ENCODE measurements at regions not wholly inside any gene's neighbourhood (a gene's known extent, or its start where the extent isn't known, plus 50 kb on each side); places are given as distances from the start of the nearest gene placed in this dataset.

DNA sequence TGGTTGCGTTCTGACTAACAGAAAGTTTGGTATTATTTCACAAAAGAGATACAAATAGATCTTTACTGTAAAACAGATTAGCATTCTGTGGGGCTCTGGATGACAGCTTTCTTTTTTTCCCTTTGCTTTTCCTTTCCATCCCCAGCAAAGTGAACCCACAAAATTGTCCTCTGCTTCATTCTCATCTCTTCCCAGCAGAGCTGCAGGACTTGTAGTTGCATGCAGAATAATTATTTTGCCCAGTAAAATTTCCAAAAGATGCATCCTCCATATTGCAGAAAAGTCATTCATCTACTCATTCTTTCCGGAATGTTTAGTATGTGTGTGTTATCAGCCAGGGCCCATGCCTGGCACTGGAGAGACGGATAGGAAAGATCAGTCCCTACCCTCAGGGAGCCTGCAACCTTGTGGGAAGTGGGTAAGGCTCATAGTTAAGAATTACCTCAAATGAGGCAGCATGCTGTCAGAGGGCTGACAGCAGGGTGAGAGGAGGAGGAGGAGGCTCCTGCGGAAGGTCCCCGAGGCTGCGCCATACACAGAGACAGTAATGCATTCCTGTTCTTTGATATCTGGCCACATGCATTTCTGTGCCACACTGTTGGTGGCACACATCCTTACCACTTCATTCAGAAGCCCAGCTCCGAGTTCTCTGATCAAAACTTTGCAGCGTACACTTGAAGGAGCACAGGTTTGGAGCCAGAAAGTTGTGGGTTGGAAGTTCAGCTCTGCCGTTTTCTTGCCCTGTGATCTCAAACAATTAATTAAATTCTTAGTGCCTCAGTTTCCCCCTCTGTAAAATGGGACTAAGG, 225.4 kb downstream of the MYCN start:
- DNase-seq = no peak

DNA sequence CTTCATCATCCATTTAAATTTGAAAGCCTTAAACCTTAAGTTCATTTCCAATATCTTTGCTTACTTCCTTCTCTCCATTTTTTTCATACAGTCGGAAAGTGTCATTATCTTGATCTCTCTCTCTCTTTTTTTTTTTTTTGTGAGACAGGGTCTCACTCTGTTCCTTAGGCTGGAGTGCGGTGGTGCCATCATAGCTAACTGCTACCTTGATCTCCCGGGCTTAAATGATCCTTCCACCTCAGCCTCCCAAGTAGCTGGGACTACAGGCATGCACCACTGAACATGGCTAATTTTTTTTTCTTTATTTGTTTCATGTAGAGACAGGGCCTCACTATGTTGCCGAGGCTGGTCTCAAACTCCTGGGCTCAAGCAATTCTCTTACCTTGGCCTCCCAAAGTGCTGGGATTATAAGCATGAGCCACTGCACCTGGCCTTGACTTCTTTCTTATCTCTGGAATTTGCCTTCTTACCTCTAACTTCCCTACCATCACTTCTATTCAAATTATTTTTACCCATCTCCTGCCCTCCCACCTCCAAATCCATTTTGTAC, 222.2 kb downstream of the MYCN start:
- DNase-seq = no peak

DNA sequence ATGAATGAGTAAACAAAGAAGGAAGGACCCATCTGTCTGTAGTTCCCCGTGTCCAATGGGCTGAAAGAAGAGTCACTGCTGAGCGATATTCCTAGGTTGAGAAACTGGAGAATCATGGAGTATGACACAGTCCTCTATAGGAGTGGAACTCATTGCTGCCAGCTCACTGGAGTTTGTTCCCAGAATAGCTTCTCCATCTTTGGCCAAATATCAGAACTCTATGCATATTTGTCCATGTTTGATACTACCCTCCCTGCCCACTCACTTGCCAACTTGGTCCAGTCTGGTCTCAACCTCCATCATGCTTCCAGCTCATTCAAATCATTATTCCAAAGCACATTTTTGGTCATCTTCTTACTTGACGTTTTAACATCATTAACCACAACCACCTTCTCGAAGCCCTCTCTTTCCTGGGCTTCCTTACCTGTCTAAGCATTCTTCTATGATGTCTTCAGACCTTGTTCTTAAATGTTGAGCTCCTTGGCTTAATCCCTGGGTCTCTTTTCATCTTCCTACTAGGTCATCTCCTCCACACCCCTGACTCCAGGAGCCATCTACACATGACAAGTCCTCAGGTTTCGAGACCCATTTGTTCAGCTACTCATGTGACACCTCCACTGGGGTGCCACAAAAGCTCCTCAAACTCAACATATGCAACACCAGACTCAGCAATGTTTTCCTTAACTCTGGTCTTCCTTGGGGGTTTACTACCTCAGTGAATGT, 221.6 kb downstream of the MYCN start:
- no peak for DNase-seq

DNA sequence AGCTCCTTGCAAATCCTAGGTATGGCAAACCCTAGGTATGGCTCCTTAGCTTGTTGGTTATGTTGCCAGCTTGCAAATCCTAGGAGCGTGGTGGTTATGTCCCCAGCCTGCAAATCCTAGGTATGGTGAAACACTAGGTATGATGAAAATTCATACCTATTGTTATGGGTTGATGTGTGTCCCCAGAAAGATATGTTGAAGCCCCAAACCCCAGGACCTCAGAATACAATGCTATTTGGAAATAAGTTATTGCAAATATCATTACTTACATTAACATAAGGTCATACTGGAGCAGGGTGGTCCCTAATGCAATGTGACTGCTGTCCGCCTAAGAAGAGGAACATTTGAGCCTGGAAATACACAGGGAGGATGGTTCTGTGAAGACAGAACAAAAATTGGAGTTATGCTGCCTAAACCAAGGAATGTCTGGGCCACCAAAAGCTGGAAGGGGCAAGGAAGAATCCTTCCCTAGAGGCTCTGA, 220.8 kb downstream of the MYCN start:
- DNase-seq = no peak

DNA sequence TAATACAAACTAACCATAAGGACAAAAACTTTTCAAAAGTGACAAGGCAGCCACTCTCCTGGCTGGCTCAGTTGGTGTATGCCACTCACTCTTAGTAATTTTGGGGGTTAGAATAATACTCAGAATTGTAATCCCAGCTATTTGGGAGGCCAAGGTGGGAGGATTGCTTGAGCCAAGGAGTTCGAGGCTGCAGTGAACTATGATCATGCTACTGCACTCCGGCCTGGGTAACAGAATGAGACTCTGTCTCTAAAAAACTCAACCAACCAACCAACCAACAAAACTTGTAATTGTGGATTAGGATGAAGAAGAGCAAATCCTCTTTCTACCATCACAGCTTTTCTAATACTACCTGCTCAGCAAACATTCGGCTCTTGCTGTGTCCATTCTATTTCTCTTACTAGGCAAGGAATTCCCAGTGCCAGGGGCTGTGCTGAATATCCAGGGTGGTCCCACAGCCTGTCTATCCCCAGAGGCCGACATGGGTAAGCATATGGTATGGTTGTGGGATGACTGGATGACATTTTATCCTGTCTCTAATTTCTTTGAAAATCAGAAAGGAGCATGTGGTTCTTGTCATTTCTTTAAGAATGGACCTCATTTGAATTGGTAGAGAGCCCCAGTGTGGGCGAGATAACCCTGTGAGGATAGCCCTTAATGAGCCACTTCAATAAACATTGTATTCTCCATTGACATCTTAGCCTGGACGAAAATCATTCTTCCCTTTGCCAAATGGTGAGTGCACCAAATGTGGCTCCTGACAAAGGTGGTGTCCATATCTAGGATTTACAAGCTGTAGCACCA, 220.1 kb downstream of the MYCN start:
- DNase-seq = no peak

DNA sequence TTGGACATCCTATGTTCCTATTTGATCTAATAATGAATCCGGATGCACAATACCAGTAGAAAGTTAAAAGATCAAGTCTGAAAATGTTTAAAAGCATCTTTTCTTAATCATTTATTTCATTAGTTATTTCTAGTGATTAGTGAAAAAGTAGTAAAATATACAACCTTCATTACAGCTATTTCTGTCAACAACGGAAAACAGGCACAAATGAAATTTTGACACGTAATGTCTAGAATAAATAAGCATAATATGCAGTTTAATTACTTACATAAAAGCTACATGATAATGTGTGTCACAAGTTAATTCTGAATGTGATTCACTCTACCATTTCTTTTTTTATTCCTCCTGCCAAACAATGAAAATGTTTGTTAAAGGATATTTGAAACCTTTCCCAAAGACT, 216.1 kb downstream of the MYCN start:
- no peak for DNase-seq

DNA sequence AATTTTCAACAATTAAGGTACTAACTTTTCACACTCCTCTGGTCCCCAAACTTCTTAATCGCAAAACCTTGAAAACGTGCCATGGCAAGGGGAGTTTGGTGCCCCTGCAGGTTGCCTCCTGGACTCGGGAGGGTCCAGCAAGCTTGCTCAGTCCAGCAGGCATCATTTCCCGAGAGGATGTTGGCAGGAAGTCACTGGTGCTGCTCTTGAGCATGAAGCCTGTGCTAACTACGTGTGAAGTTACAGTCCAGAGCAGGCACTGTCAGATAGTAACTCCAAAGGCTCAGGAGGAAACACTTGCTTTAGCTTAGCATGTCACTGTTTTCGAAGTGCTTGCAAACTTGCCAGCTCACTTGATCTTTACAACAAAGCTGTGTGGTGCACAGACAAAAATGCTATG, 215.4 kb downstream of the MYCN start:
- peak; percentile 27 to 31 for DNase-seq

DNA sequence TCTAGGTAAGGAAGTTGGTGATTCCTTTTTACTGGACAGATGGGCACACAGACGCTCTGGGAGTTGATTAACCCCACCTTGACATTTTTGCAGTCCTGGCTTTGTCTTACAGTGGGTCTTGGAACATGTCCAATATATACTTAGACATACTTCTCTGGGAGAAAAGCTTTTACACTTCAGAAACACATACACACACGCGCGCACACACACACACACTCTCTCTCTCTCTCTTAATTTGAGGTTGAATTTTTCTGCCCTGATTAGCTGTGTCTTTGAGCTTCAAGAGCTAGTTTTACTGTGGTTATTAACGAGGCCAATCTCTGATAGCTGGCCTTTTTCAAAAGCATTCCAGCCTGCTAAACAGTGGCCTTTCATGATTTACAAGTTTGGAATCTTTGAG, 215.0 kb downstream of the MYCN start:
- peak; percentile 90 to 97 for DNase-seq

DNA sequence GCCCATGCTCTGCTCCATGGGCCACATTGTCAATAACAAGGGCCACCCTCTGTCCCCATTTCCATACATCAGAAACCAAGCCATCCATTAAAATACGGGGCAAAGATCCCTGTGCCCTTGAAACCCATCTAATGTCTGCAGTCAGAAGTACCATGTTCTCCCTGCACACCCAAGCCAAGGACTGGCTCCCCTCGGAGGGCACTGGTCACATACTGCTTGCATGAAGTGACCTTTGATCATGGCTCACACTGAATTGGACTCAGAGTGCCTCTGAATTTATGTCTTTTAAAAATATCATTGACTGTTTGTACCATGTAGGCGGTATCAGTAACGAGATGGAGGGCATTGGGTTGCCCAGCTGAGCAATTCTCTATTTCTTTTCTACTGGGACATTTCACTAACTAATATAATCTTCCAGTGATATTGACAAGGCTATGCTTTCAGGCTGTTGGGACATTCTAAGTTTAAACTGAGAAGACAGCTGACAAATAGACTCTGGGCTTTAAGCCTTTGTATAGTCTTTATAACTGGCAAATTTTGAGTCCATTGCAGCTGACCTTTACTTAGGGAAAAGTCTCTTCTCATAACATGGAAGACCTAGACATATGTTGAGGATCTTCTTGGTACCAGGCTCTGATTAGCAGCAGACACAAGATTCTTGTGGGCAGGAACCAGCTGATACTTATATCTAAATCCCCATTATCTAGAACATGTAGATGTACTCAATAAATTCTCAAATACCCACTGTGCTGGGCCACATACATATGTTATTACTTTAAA, 214.3 kb downstream of the MYCN start:
- DNase-seq = no peak

DNA sequence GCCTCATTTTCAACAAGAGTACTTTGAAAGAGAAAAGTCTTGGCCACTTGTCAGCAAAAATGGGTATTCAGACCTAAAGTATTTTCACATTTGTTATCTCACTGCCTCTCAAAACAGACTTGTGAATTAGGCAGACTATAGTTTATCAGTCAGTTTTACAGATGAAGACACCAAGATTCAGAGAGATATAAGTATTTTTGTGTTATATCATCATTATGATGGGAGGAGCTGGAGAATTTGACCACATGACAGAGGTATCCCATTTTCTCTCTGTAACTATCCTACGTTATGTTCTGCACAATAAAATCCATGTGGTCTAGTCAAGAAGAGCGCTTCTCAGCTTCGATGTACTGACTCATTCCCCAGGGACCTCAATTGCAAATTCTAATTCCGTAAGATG, 213.7 kb downstream of the MYCN start:
- no peak for DNase-seq

DNA sequence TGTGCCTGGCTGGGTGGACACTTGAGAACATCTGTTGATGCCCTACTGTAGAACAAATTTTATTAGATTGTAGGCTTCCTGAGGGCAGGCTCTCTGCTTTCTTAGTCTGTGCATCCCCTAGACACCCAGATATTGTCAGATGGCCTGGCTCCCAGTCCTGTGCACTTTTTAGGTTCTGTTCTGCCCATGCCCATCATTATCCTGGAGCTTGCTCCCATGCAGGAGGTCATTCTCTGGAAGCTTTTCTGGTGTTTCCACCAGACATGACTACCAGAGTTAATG, 213.3 kb downstream of the MYCN start:
- DNase-seq = no peak

DNA sequence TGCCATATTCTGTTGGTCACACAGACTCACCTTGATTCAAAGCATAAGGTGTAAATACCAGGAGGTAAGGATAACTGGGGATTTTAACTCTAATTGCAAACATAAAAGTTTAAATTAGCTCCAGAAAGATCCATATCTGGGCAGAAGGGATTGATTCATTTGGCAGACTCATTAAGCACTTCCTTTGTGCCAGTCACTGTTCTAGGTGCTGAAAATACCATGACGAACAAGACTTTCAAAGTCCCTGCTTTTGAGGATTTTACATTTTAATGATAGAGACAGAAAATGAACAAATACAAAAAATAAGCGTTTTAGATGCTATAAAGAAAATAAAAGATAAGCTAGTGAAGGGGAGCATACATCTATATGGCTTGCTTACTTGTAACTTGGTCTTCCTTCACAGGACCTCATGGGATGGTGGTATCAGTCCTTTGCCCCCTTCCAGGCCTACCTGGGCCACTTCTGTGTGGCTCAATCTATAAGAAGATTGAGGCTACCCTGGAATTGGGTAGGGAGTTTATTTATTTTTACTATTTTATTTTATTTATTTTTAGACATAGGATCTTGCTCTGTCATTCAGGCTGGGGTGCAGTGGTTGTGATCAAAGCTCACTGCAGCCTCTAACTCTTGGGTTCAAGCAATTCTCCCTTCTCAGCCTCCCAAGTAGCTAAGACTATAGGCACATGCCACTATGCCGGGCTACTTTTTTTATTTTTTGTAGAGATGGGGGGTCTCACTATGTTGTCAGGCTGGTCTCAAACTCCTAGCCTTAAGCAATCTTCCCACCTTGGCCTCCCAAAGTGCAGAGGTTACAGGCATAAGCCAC, 212.8 kb downstream of the MYCN start:
- no peak for DNase-seq

DNA sequence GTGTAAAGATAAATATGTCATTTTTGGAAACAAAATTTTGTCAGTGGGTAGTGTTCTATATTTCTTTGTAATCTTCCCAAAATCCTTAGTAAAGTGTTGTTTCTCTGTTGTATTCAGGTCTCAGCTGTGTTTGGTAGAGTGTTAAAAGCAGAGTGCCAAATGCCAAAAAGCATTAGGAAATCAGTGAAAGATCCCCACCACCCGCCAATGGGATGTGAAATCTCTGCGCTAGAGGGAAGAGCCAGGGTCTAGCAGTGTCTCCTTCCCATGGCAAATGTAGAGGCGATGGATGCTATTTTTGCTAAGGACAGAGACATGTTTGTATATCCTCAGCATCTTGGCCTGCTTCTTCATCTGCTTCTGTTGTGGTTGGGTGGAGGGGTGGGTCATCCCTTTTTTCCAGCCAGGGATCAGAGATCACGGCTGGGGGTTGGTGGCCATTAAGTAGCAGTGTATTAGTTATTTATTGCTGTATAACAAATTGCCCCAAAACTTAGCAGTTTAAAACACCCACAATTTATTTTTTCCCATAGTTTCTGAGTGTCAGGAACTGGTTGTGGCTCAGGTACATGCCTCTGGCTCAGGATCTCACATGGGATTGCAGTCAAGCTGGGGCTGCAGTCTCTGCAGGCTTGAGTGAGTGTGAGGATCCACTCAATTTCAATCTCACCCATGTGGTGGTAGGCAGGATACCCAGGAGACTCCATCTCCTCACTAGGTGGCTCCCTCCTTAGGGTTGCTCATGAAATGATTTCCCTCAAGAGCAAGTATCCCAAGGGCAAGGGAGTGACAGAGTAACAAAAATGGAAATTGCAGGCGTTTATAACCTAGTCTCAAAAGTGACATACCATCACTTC, 211.9 kb downstream of the MYCN start:
- DNase-seq = no peak

DNA sequence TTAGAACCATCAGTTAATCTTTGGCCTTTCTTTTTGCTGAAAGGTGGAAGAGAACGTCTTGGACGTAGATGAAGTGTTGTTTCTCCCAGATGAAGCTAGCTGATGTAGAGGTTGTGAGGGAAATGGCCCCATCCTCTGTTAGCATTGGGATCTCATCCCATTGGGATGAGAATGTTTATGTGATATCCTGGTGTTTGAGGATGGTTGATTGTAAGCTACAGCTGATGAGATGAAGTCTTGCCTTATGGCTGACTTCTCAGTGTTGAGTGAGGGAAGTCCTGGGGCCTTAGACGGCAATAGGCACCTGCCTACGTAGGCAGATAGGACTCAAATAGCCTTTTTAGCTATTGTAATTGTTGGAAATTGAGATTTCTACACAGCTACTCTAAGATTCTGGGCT, 211.3 kb downstream of the MYCN start:
- no peak for DNase-seq

DNA sequence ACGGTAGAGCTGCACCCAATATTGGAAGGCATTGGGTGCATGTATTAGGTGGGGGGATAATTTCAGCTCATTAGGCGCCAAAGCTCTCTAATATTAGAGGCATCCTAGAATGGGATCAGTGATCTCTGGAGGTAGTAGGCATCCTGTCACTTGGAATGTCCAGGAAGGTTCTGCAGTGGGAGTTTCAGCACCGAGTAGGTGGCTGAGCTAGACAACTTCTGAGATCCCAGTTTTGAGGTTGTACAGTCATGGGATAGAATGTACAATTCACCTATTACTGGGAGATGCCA, 210.9 kb downstream of the MYCN start:
- no peak for DNase-seq

DNA sequence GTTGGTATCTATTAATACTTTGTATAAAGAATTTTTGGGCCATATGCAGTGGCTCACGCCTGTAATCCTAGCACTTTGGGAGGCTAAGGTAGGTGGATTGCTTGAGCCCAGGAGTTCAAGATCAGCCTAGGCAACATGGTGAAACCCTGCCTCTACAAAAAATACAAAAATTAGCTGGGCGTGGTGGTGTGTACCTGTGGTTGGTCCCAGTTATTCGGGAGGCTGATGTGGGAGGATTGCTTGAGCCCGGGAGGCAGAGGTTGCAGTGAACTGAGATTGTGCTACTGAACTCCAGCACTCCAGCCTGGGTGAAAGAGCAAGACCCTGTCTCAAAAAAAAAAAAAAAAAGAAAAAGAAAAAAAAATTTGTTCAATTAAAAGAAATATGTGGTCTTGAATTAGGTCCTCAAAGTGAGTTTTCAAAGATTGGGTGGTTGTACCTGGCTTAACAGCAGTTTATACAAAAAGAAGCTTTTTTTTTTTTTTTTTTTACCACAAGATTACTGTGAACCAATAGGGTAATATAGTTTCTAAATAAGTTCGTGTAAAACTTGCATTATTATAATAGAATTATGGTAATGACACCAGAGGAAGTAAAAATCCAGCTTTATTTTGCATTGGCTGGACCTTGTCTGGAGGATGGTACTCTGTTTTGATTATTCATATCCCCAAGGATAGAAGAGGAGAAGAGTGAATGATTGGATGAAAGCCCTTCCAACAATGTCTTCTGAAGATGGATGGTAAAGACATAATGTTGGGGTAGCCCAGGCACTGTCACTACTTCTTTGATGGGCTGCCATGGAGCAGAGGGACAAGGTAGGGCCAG, 210.3 kb downstream of the MYCN start:
- no peak for DNase-seq

DNA sequence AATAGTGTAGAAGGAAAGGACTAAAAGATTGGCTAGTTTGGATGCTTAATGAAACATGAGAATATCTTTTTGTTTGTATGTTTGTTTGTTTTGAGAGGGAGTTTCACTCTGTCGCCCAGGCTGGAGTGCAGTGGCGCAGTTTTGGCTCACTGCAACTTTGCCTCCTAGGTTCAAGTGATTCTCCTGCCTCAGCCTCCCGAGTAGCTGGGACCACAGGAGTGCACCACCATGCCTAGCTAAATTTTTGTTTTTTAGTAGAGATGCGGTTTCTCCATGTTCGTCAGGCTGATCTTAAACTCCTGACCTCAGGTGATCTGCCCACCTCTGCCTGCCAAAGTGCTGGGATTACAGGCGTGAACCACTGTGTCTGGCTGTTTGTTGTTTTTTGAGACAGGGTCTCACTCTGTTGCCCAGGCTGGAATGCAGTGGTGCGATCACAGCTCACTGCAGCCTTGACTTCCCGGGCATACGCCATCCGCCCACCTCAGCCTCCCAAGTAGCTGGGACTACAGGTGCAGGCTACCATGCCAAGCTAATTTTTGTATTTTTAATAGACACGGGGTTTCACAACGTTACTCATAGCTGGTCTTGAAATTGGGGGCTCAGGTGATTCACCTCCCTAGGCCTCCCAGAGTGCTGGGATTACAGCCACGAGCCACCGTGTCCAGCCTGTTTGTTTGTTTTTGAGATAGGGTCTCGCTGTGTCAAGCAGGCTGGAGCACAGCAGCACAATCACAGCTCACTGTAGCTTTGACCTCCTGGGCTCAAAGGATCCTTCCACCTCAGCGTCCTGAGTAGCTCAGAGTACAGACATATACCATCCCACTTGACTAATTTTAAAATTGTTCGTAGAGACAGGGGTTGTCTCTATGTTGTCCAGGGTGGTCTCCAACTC, 209.2 kb downstream of the MYCN start:
- DNase-seq = no peak

DNA sequence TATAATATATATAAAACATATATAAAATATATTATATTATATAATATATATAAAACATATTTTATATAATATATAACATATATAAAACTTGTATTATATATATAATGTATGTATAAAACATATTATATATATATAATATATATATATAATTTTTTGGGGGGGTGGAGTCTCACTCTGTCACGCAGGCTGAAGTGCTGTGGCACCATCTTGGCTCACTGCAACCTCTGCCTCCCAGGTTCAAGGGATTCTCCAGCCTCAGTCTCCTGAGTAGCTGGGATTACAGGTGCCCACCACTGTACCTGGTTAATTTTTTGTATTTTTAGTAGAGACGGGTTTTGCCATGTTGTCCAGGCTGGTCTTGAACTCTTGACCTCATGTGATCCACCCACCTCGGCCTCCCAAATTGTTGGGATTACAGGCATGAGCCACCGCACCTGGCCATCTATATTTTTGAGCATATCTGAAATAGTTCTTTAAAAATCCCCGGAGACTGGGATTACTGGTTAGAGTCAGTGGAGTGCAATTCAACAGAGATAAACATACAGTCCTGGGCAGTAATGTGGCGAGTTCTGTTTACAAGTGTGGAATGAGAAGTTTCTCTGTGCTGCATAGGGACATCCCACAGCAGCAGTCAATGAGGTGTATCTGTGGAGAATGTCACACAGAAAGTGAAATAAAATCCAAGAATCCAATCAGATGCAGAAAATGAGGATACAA, 208.4 kb downstream of the MYCN start:
- DNase-seq = no peak

Measured in NCI-H524 (cell line).